Stimulated activated CD8-positive, alpha-beta memory T cell treated with anti-CD3 and anti-CD28 coated beads, Interleukin-2, amount 100 ng/mL, for 1 hour (primary cell): ENCODE measurements at regions not wholly inside any gene's neighbourhood (a gene's known extent, or its start where the extent isn't known, plus 50 kb on each side); places are given as distances from the start of the nearest gene placed in this dataset.

Experiments
- DNase-seq, 2 donors: peaks; one replicate each; pipeline ENCODE4 v3.0.0-alpha.2; 2020; ENCODE audit warnings: low read depth in 2 of 2

GRCh38 chr1:38291906-38292521 is 245.4 kb upstream of the POU3F1 start:
- no peak for DNase-seq

DNA sequence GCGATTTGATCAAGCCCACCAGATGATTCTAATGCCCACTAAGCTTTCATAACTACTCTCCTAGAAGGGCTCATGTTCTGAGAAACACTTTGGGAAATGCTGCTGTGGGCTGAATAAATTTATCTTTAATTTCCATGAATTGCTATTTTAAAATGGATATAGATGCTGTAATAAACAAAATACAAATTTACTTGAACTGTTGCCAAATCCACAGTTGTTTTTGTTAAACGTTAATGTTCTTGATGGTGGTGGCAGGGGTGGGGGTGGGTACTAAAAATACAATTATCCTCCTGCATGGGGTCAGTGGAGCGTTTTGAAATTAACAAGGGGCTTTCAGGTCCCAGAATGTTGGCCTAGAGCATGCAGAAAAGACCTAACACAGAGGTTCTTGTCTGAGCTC is 244.7 kb upstream of the POU3F1 start:
- no peak for DNase-seq

GRCh38 chr1:38289034-38289433 is 242.4 kb upstream of the POU3F1 start:
- no peak for DNase-seq

- no peak for DNase-seq
Measured at GRCh38 chr1:38287547-38287946, 241.0 kb upstream of the POU3F1 start.

- no peak for DNase-seq
Measured at GRCh38 chr1:38287036-38287435, 240.4 kb upstream of the POU3F1 start.

DNA sequence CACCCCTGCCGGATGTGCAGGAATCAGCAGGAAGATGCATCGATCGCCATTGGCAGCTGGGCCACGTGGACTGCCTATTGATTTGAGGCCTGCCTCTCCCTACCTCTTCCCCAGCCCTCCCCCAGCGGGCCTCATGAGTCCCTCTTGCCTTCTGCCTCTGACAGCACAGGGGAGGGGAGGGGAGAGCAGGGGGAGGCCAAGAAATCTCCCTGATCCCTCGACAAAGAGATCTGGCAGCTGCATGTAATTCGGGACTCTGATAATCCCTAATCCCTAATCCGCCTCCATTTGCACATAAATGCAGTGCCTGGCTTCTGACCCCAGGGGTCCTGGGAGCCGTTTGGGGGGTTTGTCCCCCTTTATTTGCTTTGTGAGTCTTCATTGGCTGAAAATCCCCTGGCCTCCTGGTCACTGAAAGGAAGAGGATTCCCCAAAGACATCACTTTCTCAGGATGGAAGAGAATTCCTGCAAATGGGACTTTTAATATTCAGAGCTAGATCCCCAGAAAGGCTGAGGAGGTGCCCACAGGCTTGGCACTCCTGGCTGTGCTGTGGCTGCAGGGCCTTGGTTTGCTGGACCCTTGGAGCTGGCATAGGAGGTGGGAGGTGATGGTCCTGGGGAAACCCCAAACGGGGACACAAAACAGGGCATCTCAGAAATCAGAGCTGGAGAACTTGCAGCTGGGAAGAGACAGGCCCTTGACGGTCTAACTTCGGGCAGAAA is 239.4 kb upstream of the POU3F1 start:
- no peak for DNase-seq

DNA sequence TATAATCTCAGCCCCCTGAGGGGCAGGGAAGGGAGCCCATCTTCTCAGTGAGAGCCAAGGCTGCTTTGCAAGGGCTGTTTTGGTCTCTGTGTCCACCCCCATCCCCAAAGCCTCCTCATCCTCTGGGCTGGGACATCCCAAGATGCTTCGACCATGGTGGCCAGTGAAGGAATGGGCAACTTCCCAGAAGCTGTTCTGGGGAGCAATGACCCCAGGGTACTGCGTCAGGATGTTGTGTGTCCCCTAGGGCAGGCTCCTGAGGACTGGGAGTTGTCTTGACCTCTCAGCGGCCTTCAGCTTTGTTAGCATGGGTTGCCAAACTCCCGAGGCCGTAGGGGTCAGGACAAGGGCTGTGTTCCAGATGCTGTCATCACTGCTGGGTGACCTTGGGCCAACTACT is 238.4 kb upstream of the POU3F1 start:
- DNase-seq, result no peak

DNA sequence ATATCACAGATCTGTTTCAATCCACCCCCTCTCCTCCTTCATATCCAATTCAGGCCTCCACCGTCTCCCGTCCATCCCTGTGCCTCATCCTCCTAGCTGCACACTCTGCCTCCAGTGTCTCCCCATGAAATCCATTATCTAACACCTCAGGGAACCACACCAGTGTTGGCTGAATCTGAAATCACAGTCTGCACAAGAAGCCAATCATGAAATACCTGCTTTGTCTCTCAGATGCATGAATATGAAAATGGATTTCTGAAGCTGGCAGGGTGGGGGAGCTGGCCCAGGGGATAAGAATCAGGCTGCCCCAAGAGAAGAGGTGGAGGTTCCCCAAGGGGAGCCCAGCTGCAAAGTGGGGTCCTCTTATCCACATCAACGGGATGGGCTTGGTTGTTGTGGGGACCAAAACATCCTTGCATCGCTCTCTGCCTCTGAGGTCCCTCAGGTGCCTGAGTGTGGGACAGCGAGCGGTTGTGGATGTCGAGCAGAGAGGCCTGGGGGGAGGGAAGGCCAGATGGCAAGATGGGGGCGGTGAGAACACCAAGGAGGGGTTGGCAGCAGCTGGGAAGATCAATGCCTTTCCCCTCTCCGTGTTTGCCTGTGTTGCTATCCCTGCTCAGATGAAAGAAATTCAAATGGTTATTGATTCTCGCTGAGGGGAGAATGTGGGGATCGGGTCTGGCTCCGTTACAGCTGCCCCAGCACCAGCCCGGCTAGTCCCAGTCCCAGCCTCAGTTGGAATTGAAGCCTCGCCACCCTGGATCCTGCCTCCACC is 237.3 kb upstream of the POU3F1 start:
- DNase-seq, result no peak

GRCh38 chr1:38279148-38279547 is 232.6 kb upstream of the POU3F1 start:
- no peak for DNase-seq

- no peak for DNase-seq
Measured at GRCh38 chr1:38277646-38278045, 231.1 kb upstream of the POU3F1 start.

DNA sequence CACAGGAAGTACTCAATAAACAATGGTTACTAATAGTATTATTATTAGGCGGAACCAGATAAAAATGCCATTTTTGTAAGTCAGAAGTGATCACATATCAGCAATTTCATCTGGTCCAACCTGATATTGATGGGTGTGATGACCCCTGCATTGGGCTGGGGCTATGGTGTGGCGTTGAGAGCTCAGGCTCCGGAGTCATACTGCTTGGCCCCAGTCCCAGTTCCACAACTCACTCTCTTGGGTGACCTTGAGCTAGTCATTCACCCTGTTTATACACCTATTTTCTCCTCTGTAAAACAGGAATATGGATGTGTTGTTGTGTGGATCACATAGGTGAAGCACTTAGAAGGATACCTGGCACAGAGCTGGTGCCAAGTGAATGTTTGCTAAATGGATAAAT is 229.4 kb upstream of the POU3F1 start:
- DNase-seq, result no peak

DNA sequence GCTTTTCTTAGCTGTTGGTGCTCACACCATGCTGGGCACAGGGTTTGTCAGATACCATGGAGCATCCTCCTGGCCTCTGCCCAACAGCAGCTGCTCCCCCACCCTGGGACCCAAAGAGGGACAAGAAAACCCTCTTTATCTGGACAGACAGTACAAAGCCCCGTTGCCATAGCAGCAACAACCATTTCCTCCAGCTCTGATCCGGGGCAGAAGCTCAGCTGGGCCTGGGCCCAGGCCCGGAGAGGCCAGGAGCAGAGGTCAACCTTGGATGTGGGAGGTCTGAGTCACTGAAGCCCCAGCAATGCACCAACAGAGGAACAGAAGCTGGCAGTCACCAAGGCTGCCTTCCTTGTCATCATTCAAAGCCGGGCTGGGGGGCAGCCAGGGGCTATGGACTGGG is 228.4 kb upstream of the POU3F1 start:
- no peak for DNase-seq

DNA sequence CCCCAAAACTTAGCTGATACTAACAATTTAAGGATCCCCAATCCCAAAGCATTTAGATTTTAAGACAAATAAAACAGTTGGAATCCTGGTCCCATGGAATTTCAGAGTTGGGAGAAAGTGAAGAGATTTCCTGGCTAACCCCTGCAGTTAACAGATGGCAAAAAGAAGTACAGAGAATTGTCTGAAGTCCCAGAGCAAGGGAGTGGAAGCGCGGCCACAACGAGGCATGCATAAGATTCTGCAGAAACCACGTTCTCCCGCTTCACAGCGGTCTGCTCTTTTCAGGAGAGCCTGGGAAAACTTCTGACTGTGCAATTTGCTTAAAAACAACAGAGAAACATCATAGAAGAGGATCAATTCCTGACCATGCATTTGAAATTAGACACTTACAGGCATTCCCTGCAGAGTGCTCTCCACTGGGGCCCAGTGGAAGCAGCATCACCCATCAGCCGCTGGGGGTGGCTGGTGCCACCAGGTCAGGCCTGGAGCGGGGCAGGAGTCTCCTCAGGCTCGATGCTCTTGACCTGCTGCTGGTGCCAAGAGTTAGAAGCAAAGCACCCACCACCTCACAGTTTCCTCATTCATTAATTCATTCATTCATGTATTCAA is 226.7 kb upstream of the POU3F1 start:
- DNase-seq, result no peak

DNA sequence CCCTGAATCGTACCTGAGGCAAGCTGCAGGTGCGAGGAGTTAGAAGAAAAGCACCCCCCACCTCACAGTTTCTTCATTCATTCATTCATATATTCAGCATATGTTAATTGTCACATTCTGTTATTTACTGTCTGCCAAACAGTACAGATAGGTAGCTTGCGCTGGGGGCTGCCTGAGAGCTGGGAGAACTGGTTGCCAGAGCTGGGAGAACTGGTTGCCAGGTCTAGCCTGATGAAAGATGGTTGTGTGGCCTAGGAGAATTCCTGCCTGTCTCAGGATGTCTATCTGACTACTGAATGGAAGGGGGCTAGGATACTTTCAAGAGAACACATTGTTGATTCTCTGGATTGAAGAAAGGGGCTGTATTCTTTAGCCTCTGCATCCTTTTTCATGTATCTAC is 225.9 kb upstream of the POU3F1 start:
- DNase-seq, result no peak

DNA sequence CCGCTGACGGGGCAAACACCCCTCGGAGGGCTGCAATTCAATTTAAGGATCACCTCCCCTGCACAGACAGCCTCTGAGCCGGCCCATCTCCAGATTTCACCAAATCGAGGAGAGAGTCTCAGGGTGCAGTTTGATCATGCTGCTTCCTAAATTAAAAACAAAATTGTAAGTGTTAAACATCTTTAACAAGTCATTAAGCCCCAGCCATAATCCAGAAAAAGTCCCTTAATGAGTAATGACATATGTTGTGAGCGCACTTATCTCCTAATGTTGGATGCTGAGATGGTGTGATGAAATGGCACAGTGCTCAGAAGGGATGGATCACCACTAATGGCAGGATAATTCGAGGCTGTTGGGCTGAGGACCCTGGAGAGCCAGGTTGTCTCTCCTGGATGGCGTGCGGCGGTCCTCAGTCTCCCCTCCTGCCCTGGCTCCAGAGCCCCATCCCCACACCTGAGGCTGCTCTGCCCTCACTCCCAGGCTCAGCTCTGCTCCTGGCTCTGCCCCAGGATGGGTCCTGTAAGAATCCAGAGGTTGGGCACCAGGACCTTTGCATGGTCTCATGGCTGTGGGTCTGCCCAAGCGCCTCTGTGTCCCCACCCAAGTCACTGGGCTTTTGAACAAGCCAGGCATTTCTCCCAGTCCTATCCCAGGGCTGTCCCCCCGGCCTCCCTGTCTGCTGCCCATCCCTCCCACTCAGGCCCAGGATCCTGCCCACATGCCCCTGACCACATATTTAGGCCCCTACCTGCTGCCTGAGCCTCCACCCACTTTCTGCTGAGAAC is 224.4 kb upstream of the POU3F1 start:
- DNase-seq, result no peak

DNA sequence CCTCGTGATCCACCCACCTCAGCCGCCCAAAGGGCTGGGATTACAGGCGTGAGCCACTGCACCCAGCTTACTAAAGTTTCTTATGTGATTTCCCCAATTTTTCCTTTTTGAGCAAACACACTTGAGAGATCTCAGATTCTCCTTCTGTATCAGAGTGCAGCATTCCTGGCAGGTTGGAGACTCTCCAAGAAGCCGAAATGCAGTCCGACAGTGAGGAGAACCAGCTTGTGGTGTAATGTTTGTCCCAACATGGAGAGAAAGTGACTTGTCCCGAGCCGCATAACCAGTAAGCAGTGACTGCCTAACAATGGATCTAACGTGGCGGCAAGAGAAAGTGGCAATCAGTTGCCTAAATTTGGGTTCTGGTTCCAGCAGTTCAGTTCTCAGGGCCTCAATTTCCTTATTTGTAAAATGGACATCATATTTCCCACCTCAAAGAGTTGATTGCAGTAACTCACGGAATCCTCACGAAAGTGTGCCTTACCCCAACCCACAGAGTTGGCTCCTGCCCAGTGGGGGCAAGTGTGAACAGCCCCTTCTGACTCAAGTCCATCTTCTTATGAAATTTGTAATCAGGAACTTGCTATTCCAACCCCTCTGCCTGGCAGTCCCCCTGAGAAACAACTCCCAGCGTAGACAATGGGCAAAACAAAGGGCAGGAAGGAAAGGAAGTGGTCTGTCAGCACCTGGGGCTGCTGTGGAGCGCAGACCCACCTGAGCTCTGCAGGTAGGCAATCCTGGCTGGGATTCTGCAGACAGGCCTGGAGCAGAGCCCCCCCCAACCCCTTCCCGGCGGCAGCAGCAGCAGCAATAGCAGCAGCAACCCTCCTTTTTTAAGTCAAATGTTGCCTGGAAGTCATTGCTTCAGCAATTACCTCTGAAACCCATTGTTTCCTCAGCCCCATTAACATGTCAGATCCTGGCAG is 223.6 kb upstream of the POU3F1 start:
- DNase-seq, result no peak

DNA sequence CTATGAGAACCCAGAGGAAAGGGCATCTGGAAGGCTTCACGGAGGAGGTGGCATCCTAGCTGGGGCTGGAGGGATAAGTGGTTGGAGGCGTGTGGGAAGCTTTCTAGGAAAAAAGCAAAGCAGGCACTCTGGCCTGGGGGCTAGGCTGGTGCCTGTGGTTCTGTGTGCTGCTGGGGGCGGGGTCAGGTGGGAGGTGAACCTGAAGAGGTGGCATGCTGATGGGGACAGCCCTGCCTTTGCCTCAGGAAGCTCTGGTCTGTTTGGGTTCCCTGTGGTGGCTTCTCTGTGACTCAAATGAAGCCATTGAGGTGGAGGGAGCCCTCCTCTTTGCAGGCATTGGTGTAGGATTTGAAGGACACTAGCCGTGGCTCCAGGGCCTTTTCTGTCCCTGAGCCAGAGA is 221.6 kb upstream of the POU3F1 start:
- DNase-seq, result no peak

GRCh38 chr1:38267037-38268036 is 220.7 kb upstream of the POU3F1 start:
- DNase-seq, result no peak

GRCh38 chr1:38266197-38266520 is 219.6 kb upstream of the POU3F1 start:
- no peak for DNase-seq
